ENCODE measurements at regions not wholly inside any gene's neighbourhood (a gene's known extent, or its start where the extent isn't known, plus 50 kb on each side); places are given as distances from the start of the nearest gene placed in this dataset.

GRCh38 chr3:67288466-67289106 lies 290.5 kb downstream of the KBTBD8 start:
- H3K4ac ChIP-seq (ENCODE audit: low read depth, low read length): no peak overlapping the region
- H3K4me2 ChIP-seq (ENCODE audit: low read length): no peak overlapping the region
- H2BK5ac ChIP-seq (ENCODE audit: low read length): no peak overlapping the region
- H3K9ac ChIP-seq (ENCODE audit: low read length): no peak overlapping the region
- H3K56ac ChIP-seq (ENCODE audit: low read length): no peak overlapping the region
- no peak overlapping the region for H2AK5ac ChIP-seq (ENCODE audit: low read length)
- H3K4me3 ChIP-seq (ENCODE audit: low read length): no peak overlapping the region
- no CpG with 5 or more reads among the region's 1 CpG for WGBS (ENCODE audit: extremely low coverage, insufficient coverage, low lambda C conversion rate)
- H3K18ac ChIP-seq (ENCODE audit: low read length): no peak overlapping the region
- H3K27ac ChIP-seq (ENCODE audit: low read depth, low read length): no peak overlapping the region
- H2BK15ac ChIP-seq (replicated peaks; ENCODE audit: low read depth): no peak overlapping the region
- no peaks in the 10 kb centered on the region for H3K79me2 ChIP-seq (ENCODE audit: control insufficient read depth, insufficient read depth, low read length)
- H3K79me1 ChIP-seq (ENCODE audit: low read length): no peaks in the 10 kb centered on the region
- H3K27me3 ChIP-seq (ENCODE audit: insufficient read depth, low read length, poor library complexity): no peaks in the 10 kb centered on the region
- no peak overlapping the region for H3K23ac ChIP-seq (ENCODE audit: low read length)
- no peak overlapping the region for H2BK120ac ChIP-seq (ENCODE audit: low read depth, low read length)
- H4K5ac ChIP-seq (ENCODE audit: low read length): no peak overlapping the region
- no peak overlapping the region for H4K8ac ChIP-seq (ENCODE audit: low read depth, low read length)
- no peaks in the 10 kb centered on the region for H3K36me3 ChIP-seq (ENCODE audit: control insufficient read depth, insufficient read depth, low read length)
- DNase-seq: no peak
- H3K4me1 ChIP-seq (ENCODE audit: control insufficient read depth, low read depth, low read length): no peaks in the 10 kb centered on the region

- no peak overlapping the region for H4K5ac ChIP-seq (ENCODE audit: low read length)
- H3K18ac ChIP-seq (ENCODE audit: low read length): no peak overlapping the region
- H3K79me1 ChIP-seq (ENCODE audit: low read length): no peaks in the 10 kb centered on the region
- H2BK120ac ChIP-seq (ENCODE audit: low read depth, low read length): no peak overlapping the region
- no peak for DNase-seq
- H2BK15ac ChIP-seq (replicated peaks; ENCODE audit: low read depth): no peak overlapping the region
- H3K4me2 ChIP-seq (ENCODE audit: low read length): no peak overlapping the region
- no peak overlapping the region for H3K4me3 ChIP-seq (ENCODE audit: low read length)
- H3K9ac ChIP-seq (ENCODE audit: low read length): no peak overlapping the region
- H3K4me1 ChIP-seq (ENCODE audit: control insufficient read depth, low read depth, low read length): no peaks in the 10 kb centered on the region
- H2BK5ac ChIP-seq (ENCODE audit: low read length): no peak overlapping the region
- no peak overlapping the region for H3K23ac ChIP-seq (ENCODE audit: low read length)
- H4K8ac ChIP-seq (ENCODE audit: low read depth, low read length): no peak overlapping the region
- no peaks in the 10 kb centered on the region for H3K79me2 ChIP-seq (ENCODE audit: control insufficient read depth, insufficient read depth, low read length)
- H3K36me3 ChIP-seq (ENCODE audit: control insufficient read depth, insufficient read depth, low read length): no peaks in the 10 kb centered on the region
- no peak overlapping the region for H3K4ac ChIP-seq (ENCODE audit: low read depth, low read length)
- no peak overlapping the region for H2AK5ac ChIP-seq (ENCODE audit: low read length)
- H3K27ac ChIP-seq (ENCODE audit: low read depth, low read length): no peak overlapping the region
- H3K56ac ChIP-seq (ENCODE audit: low read length): no peak overlapping the region
- H3K27me3 ChIP-seq (ENCODE audit: insufficient read depth, low read length, poor library complexity): no peaks in the 10 kb centered on the region
- WGBS (ENCODE audit: extremely low coverage, insufficient coverage, low lambda C conversion rate): no CpG with 5 or more reads among the region's 1 CpG
Observed at GRCh38 chr3:67289626-67290025, 291.5 kb downstream of the KBTBD8 start.

- no peaks in the 10 kb centered on the region for H3K27me3 ChIP-seq (ENCODE audit: insufficient read depth, low read length, poor library complexity)
- no CpG with 5 or more reads among the region's 4 CpGs for WGBS (ENCODE audit: extremely low coverage, insufficient coverage, low lambda C conversion rate)
- H4K5ac ChIP-seq (ENCODE audit: low read length): no peak overlapping the region
Observed at GRCh38 chr3:67290438-67290837, 292.3 kb downstream of the KBTBD8 start.

GRCh38 chr3:67291287-67292252 lies 293.5 kb downstream of the KBTBD8 start:
- H3K4me1 ChIP-seq (ENCODE audit: control insufficient read depth, low read depth, low read length): no peaks in the 10 kb centered on the region
- H2BK120ac ChIP-seq (ENCODE audit: low read depth, low read length): no peak overlapping the region
- H3K56ac ChIP-seq (ENCODE audit: low read length): no peak overlapping the region
- H3K18ac ChIP-seq (ENCODE audit: low read length): no peak overlapping the region
- no peak overlapping the region for H3K4ac ChIP-seq (ENCODE audit: low read depth, low read length)
- no peak overlapping the region for H4K5ac ChIP-seq (ENCODE audit: low read length)
- no CpG with 5 or more reads among the region's 11 CpGs for WGBS (ENCODE audit: extremely low coverage, insufficient coverage, low lambda C conversion rate)
- no peak overlapping the region for H3K9ac ChIP-seq (ENCODE audit: low read length)
- H3K36me3 ChIP-seq (ENCODE audit: control insufficient read depth, insufficient read depth, low read length): no peaks in the 10 kb centered on the region
- no peaks in the 10 kb centered on the region for H3K79me1 ChIP-seq (ENCODE audit: low read length)
- H2BK5ac ChIP-seq (ENCODE audit: low read length): no peak overlapping the region
- H3K79me2 ChIP-seq (ENCODE audit: control insufficient read depth, insufficient read depth, low read length): no peaks in the 10 kb centered on the region
- no peak overlapping the region for H2BK15ac ChIP-seq (replicated peaks; ENCODE audit: low read depth)
- DNase-seq: no peak
- no peak overlapping the region for H3K27ac ChIP-seq (ENCODE audit: low read depth, low read length)
- no peaks in the 10 kb centered on the region for H3K27me3 ChIP-seq (ENCODE audit: insufficient read depth, low read length, poor library complexity)
- no peak overlapping the region for H3K4me3 ChIP-seq (ENCODE audit: low read length)
- no peak overlapping the region for H4K8ac ChIP-seq (ENCODE audit: low read depth, low read length)
- no peak overlapping the region for H2AK5ac ChIP-seq (ENCODE audit: low read length)
- H3K23ac ChIP-seq (ENCODE audit: low read length): no peak overlapping the region
- no peak overlapping the region for H3K4me2 ChIP-seq (ENCODE audit: low read length)

More at GRCh38 chr3:67290438-67290837, 292.3 kb downstream of the KBTBD8 start:
- Histone ChIP-seq H3K23ac (ENCODE audit: low read length) (no peak overlapping the region), H2BK5ac (ENCODE audit: low read length) (no peak overlapping the region), H3K9ac (ENCODE audit: low read length) (no peak overlapping the region), H3K79me2 (ENCODE audit: control insufficient read depth, insufficient read depth, low read length) (no peaks in the 10 kb centered on the region), H3K4ac (ENCODE audit: low read depth, low read length) (no peak overlapping the region), H2BK15ac (replicated peaks; ENCODE audit: low read depth) (no peak overlapping the region), H3K4me3 (ENCODE audit: low read length) (no peak overlapping the region), H3K27ac (ENCODE audit: low read depth, low read length) (no peak overlapping the region), H3K18ac (ENCODE audit: low read length) (no peak overlapping the region), H3K4me2 (ENCODE audit: low read length) (no peak overlapping the region), H2AK5ac (ENCODE audit: low read length) (no peak overlapping the region), H3K4me1 (ENCODE audit: control insufficient read depth, low read depth, low read length) (no peaks in the 10 kb centered on the region), H3K56ac (ENCODE audit: low read length) (no peak overlapping the region), H3K36me3 (ENCODE audit: control insufficient read depth, insufficient read depth, low read length) (no peaks in the 10 kb centered on the region), H2BK120ac (ENCODE audit: low read depth, low read length) (no peak overlapping the region), H3K79me1 (ENCODE audit: low read length) (no peaks in the 10 kb centered on the region), H4K8ac (ENCODE audit: low read depth, low read length) (no peak overlapping the region)
- DNase-seq: no peak

- H4K5ac ChIP-seq (ENCODE audit: low read length): no peak overlapping the region
- H4K8ac ChIP-seq (ENCODE audit: low read depth, low read length): no peak overlapping the region
- H3K27me3 ChIP-seq (ENCODE audit: insufficient read depth, low read length, poor library complexity): no peaks in the 10 kb centered on the region
- no peaks in the 10 kb centered on the region for H3K79me2 ChIP-seq (ENCODE audit: control insufficient read depth, insufficient read depth, low read length)
- H3K79me1 ChIP-seq (ENCODE audit: low read length): no peaks in the 10 kb centered on the region
- no peak overlapping the region for H3K4me2 ChIP-seq (ENCODE audit: low read length)
- DNase-seq: no peak
- no peak overlapping the region for H3K18ac ChIP-seq (ENCODE audit: low read length)
- H3K4ac ChIP-seq (ENCODE audit: low read depth, low read length): no peak overlapping the region
- H3K4me1 ChIP-seq (ENCODE audit: control insufficient read depth, low read depth, low read length): no peaks in the 10 kb centered on the region
- H3K36me3 ChIP-seq (ENCODE audit: control insufficient read depth, insufficient read depth, low read length): no peaks in the 10 kb centered on the region
- H2AK5ac ChIP-seq (ENCODE audit: low read length): no peak overlapping the region
- H3K23ac ChIP-seq (ENCODE audit: low read length): no peak overlapping the region
- no peak overlapping the region for H3K4me3 ChIP-seq (ENCODE audit: low read length)
- no peak overlapping the region for H2BK15ac ChIP-seq (replicated peaks; ENCODE audit: low read depth)
- no peak overlapping the region for H3K9ac ChIP-seq (ENCODE audit: low read length)
- no CpG with 5 or more reads among the region's 3 CpGs for WGBS (ENCODE audit: extremely low coverage, insufficient coverage, low lambda C conversion rate)
- H2BK5ac ChIP-seq (ENCODE audit: low read length): no peak overlapping the region
- no peak overlapping the region for H3K27ac ChIP-seq (ENCODE audit: low read depth, low read length)
- no peak overlapping the region for H2BK120ac ChIP-seq (ENCODE audit: low read depth, low read length)
- H3K56ac ChIP-seq (ENCODE audit: low read length): no peak overlapping the region
Observed at GRCh38 chr3:67292356-67293121, 294.4 kb downstream of the KBTBD8 start.

All from mesendoderm (in vitro differentiated cells).